Left lung (tissue), 4 donors: ENCODE measurements at regions not wholly inside any gene's neighbourhood (a gene's known extent, or its start where the extent isn't known, plus 50 kb on each side); places are given as distances from the start of the nearest gene placed in this dataset.

Experiments
- ATAC-seq: fragments of 200-7000 bp; cut with Tn5 transposase; one replicate; pipeline ENCODE4 v1.9.1; 2020; ENCODE audit warnings: moderate library complexity
- DNase-seq, 4 donors: peaks; one replicate each; pipeline ENCODE4 v3.0.0-alpha.2; 2013 to 2020
- H3K27ac ChIP-seq, 2 donors: fragments of 200-600 bp; sonication (generic) in 1 of 2; one replicate each; pipeline versions ENCODE4 v1.5.0 to v1.8.0; 2020 to 2021
- H3K27me3 ChIP-seq, 2 donors: fragments of 200-600 bp; sonication (generic) in 1 of 2; one replicate each; pipeline versions ENCODE4 v1.5.0 to v1.8.0; 2020 to 2021
- H3K36me3 ChIP-seq, 2 donors: fragments of 200-600 bp; sonication (generic) in 1 of 2; one replicate each; pipeline versions ENCODE4 v1.5.0 to v1.8.0; 2020 to 2021
- H3K4me1 ChIP-seq, 2 donors: fragments of 200-600 bp; one replicate each; pipeline ENCODE4 v1.8.0; 2021
- H3K4me3 ChIP-seq, 2 donors: fragments of 200-600 bp; sonication (generic) in 1 of 2; one replicate each; pipeline versions ENCODE4 v1.5.0 to v1.8.0; 2020 to 2021; ENCODE audit warnings: mild to moderate bottlenecking in 1 of 2
- H3K9me3 ChIP-seq, 2 donors: fragments of 200-600 bp; sonication (generic) in 1 of 2; one replicate each; pipeline versions ENCODE4 v1.5.0 to v1.8.0; 2020 to 2021
- intact Hi-C, 2 donors: fragments of 100-400 bp; cut with DNase I; formaldehyde crosslinking; loops; one replicate each; pipeline versions ENCODE4 v1.11.2 to v1.14.2; 2022
- TF ChIP-seq, protein P1 (sequence below), 2 donors: fragments of 200-600 bp; sonication (generic) in 1 of 2; IDR thresholded peaks; one replicate each; pipeline versions ENCODE4 v1.5.0 to v1.8.0; 2021; ENCODE audit warnings: antibody characterized with exemption in 2 of 2
- donor health status: DM: no; HTN: yes; CAD: no.
- donor health status: DM: no; HTN: no; CAD: no.

DNA sequence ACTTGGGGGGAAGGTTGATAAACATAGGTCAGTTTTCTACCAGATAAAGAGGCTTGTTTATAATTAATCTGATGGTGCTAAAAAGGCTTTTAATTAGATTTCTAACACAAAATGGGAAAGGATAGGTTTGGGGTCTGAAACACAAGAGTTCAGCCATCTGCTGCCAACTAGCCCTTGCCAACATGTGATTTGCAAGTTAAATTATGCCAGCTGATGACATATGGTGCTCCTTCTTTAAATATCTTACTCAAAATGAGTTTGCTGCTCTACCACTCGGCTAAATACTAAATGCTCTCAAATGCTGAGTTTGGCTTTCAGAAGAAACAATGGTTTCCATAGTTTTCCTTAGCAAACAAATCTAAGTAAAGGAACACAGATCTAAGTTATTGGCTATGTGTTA, 557.8 kb upstream of the CCDC54 start:
- intact Hi-C loops, result no loop called here

DNA sequence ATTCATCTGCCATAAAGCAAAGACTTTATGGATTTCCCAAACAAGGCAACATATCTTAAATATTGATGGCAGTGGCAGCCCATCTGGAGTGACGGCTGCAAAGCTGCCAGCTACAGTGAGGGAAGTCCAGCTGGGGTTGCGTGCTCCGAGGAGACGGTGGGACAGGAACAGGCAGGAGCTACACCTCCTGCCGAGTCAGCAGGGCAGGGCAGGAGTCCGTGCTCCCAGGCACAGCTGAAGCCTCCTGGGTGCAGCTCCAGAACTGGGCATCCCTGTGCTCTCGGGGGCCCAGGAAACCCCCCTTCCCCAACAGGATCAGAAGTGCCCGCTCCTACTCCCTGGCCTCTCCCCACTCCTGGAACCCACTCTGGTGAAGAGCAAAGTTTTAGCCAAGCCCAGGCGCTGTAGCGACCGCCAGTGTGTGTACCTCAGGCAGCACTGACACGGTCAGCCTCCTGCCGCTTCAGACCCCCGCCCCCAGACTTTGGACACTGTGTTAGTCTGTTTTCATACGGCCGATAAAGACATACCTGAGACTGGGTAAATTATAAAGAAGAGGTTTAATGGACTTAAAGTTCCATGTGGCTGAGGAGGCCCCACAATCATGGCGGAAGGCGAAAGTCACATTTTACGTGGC, 556.4 kb upstream of the CCDC54 start:
- TF ChIP-seq, protein P1, sequence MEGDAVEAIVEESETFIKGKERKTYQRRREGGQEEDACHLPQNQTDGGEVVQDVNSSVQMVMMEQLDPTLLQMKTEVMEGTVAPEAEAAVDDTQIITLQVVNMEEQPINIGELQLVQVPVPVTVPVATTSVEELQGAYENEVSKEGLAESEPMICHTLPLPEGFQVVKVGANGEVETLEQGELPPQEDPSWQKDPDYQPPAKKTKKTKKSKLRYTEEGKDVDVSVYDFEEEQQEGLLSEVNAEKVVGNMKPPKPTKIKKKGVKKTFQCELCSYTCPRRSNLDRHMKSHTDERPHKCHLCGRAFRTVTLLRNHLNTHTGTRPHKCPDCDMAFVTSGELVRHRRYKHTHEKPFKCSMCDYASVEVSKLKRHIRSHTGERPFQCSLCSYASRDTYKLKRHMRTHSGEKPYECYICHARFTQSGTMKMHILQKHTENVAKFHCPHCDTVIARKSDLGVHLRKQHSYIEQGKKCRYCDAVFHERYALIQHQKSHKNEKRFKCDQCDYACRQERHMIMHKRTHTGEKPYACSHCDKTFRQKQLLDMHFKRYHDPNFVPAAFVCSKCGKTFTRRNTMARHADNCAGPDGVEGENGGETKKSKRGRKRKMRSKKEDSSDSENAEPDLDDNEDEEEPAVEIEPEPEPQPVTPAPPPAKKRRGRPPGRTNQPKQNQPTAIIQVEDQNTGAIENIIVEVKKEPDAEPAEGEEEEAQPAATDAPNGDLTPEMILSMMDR (IDR thresholded peaks at IDR 0.05), result no peak
- intact Hi-C loops, result no loop called here
- no peaks in the 10 kb centered on the region for H3K4me1 ChIP-seq
- DNase-seq (peak in 1 of 4 donors; percentile 34), ATAC-seq (no peak)
- H3K4me3 ChIP-seq, result no peak overlapping the region
- no peaks in the 10 kb centered on the region for H3K9me3 ChIP-seq
- no peaks in the 10 kb centered on the region for H3K27me3 ChIP-seq
- no peak overlapping the region for H3K27ac ChIP-seq
- H3K36me3 ChIP-seq, result no peaks in the 10 kb centered on the region

More for the DNA sequence above, 557.8 kb upstream of the CCDC54 start:
- H3K9me3 ChIP-seq, result no peaks in the 10 kb centered on the region
- ATAC-seq (no peak), DNase-seq (no peak)
- no peaks in the 10 kb centered on the region for H3K4me1 ChIP-seq
- H3K27ac ChIP-seq, result no peak overlapping the region
- TF ChIP-seq, protein P1 (IDR thresholded peaks at IDR 0.05), result no peak
- H3K36me3 ChIP-seq, result no peaks in the 10 kb centered on the region
- H3K27me3 ChIP-seq, result no peaks in the 10 kb centered on the region
- no peak overlapping the region for H3K4me3 ChIP-seq

DNA sequence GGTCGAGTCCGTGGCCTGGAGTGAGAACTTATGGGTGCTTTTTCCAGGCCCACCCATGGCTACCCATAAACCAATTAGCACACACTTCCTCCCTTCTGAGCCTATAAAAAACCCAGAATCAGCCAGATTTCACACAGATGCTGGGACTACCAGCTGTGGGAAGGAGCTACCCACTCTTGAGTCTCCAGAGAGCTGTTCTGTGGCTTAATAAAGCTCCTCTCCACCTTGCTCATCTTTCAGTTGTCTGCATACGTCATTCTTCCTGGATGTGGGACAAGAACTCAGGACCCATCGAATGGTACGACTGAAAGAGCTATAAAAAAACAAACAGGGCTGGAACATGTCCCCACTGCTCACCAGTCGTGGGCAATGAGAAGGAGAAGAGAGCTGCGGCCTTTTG, 555.4 kb upstream of the CCDC54 start:
- H3K4me3 ChIP-seq, result no peak overlapping the region

DNA sequence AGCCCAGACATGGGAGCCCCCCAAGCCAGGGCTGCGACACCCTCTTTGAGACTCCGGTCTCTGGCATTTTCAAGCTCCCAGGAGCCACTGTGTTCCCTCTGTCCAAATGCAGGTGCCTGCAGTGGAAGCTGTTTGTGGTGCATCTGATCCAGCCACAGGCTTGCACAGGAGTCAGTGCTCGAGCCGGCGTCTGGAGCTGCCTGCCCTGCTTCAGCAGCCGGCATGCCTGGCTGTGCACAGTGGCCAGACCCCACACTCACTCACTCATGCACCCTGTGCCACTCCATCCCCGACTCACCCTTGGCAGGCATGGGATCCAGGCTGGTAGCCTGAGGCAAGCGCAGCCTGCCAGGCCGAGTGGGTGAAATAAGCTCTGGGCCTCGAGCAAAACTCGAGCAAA, 555.0 kb upstream of the CCDC54 start:
- Histone ChIP-seq H3K36me3 (no peaks in the 10 kb centered on the region), H3K27ac (no peak overlapping the region), H3K27me3 (no peaks in the 10 kb centered on the region), H3K4me1 (peaks cover 0 to 3% of the 10 kb centered on the region in 2 donors), H3K4me3 (no peak overlapping the region), H3K9me3 (no peaks in the 10 kb centered on the region)
- intact Hi-C loops, result no loop called here
- peak in 1 of 4 donors; percentile 42 for DNase-seq
- TF ChIP-seq, protein P1 (IDR thresholded peaks at IDR 0.05), result no peak
- ATAC-seq, result no peak

More for the DNA sequence above, 555.4 kb upstream of the CCDC54 start:
- no peak for DNase-seq
- intact Hi-C loops, result no loop called here
- peaks cover 0 to 3% of the 10 kb centered on the region in 2 donors for H3K4me1 ChIP-seq
- H3K9me3 ChIP-seq, result no peaks in the 10 kb centered on the region
- TF ChIP-seq, protein P1 (IDR thresholded peaks at IDR 0.05), result no peak
- ATAC-seq, result no peak
- no peak overlapping the region for H3K27ac ChIP-seq
- H3K27me3 ChIP-seq, result no peaks in the 10 kb centered on the region
- no peaks in the 10 kb centered on the region for H3K36me3 ChIP-seq

DNA sequence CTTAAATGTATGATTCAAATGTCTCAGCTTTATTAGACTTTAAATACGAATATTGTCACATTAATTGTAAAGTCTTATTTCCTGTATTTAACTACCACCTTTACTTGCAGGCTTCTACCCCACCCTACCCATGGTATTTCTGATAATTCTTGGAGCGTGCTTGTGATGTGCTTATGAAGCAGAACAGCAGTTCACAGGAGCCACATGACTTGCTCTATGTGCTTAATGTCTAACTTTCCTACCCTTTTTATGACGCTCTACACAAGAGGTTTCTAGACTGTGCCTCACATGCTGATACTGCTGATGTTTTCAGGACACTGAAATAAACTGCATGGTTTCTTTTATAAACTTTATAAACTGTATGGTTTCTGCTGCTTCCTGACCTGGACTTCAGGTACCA, 553.5 kb upstream of the CCDC54 start:
- peak; percentile 31 for ATAC-seq
- intact Hi-C loops, result no loop called here
- no peaks in the 10 kb centered on the region for H3K27me3 ChIP-seq
- TF ChIP-seq, protein P1 (IDR thresholded peaks at IDR 0.05), result no peak
- H3K4me1 ChIP-seq, result peaks cover 0 to 3% of the 10 kb centered on the region in 2 donors
- H3K4me3 ChIP-seq, result no peak overlapping the region
- no peak overlapping the region for H3K27ac ChIP-seq
- H3K36me3 ChIP-seq, result no peaks in the 10 kb centered on the region
- no peak for DNase-seq
- no peaks in the 10 kb centered on the region for H3K9me3 ChIP-seq
